Lower leg skin (tissue), 3 donors: ENCODE measurements at regions not wholly inside any gene's neighbourhood (a gene's known extent, or its start where the extent isn't known, plus 50 kb on each side); places are given as distances from the start of the nearest gene placed in this dataset.

Experiments
- POLR2A ChIP-seq, 2 donors: fragments of 450-650 bp; IDR thresholded peaks; one replicate each; pipeline ENCODE4 v1.6.1; 2016 to 2017; ENCODE audit warnings: antibody characterized with exemption in 2 of 2, mild to moderate bottlenecking in 1 of 2, moderate library complexity in 1 of 2
- TF ChIP-seq, protein P1 (sequence below), 3 donors: fragments of 450-650 bp; IDR thresholded peaks; one replicate each; pipeline ENCODE4 v1.5.1; 2016; ENCODE audit warnings: antibody characterized with exemption in 3 of 3, mild to moderate bottlenecking in 3 of 3, moderate library complexity in 2 of 3

- no peak for TF ChIP-seq POLR2A (IDR thresholded peaks at IDR 0.05)
- TF ChIP-seq, protein P1, sequence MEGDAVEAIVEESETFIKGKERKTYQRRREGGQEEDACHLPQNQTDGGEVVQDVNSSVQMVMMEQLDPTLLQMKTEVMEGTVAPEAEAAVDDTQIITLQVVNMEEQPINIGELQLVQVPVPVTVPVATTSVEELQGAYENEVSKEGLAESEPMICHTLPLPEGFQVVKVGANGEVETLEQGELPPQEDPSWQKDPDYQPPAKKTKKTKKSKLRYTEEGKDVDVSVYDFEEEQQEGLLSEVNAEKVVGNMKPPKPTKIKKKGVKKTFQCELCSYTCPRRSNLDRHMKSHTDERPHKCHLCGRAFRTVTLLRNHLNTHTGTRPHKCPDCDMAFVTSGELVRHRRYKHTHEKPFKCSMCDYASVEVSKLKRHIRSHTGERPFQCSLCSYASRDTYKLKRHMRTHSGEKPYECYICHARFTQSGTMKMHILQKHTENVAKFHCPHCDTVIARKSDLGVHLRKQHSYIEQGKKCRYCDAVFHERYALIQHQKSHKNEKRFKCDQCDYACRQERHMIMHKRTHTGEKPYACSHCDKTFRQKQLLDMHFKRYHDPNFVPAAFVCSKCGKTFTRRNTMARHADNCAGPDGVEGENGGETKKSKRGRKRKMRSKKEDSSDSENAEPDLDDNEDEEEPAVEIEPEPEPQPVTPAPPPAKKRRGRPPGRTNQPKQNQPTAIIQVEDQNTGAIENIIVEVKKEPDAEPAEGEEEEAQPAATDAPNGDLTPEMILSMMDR (IDR thresholded peaks at IDR 0.05) = no peak
Observed at GRCh38 chr2:121036226-121036692, 248.7 kb downstream of the TFCP2L1 start.
